ENCODE measurements at regions not wholly inside any gene's neighbourhood (a gene's known extent, or its start where the extent isn't known, plus 50 kb on each side); places are given as distances from the start of the nearest gene placed in this dataset.

- no peak for DNase-seq
These were observed 318.7 kb downstream of the TMEM161B start for GRCh38 chr5:87949676-87950631.

GRCh38 chr5:87948486-87948885 is 320.2 kb downstream of the TMEM161B start:
- no peak for DNase-seq

GRCh38 chr5:87946271-87946670 is 322.4 kb downstream of the TMEM161B start:
- no peak for DNase-seq

- DNase-seq: no peak
These were observed 323.4 kb downstream of the TMEM161B start for GRCh38 chr5:87945286-87945650.

- DNase-seq: no peak
These were observed 323.9 kb downstream of the TMEM161B start for GRCh38 chr5:87944553-87945285.

- DNase-seq: no peak
These were observed 327.9 kb downstream of the TMEM161B start for GRCh38 chr5:87940775-87941174.

GRCh38 chr5:87936667-87937066 is 332.0 kb downstream of the TMEM161B start:
- DNase-seq: no peak

GRCh38 chr5:87924436-87924835 is 344.2 kb downstream of the TMEM161B start:
- no peak for DNase-seq

- DNase-seq: no peak
These were observed 352.3 kb downstream of the TMEM161B start for GRCh38 chr5:87916320-87916719.

GRCh38 chr5:87912419-87912818 is 356.2 kb downstream of the TMEM161B start:
- DNase-seq: no peak

- DNase-seq: no peak
These were observed 359.3 kb downstream of the TMEM161B start for GRCh38 chr5:87909382-87909781.

- DNase-seq: no peak
These were observed 361.7 kb downstream of the TMEM161B start for GRCh38 chr5:87906962-87907361.

GRCh38 chr5:87900419-87900818 is 368.2 kb downstream of the TMEM161B start:
- no peak for DNase-seq

GRCh38 chr5:87899721-87900131 is 368.9 kb downstream of the TMEM161B start:
- DNase-seq: no peak

GRCh38 chr5:87899208-87899661 is 369.4 kb downstream of the TMEM161B start:
- no peak for DNase-seq

GRCh38 chr5:87898574-87898973 is 370.1 kb downstream of the TMEM161B start:
- no peak for DNase-seq

- DNase-seq: no peak
These were observed 380.5 kb downstream of the TMEM161B start for GRCh38 chr5:87888139-87888538.

- DNase-seq: no peak
These were observed 381.4 kb downstream of the TMEM161B start for GRCh38 chr5:87887247-87887646.

- DNase-seq: no peak
These were observed 382.5 kb downstream of the TMEM161B start for GRCh38 chr5:87886164-87886563.

- no peak for DNase-seq
These were observed 382.9 kb downstream of the TMEM161B start for GRCh38 chr5:87885758-87886157.

GRCh38 chr5:87877495-87877894 is 391.1 kb downstream of the TMEM161B start:
- no peak for DNase-seq

GRCh38 chr5:87877023-87877422 is 391.6 kb downstream of the TMEM161B start:
- DNase-seq: no peak

- no peak for DNase-seq
These were observed 392.0 kb downstream of the TMEM161B start for GRCh38 chr5:87876616-87877015.

GRCh38 chr5:87872986-87873385 is 395.7 kb downstream of the TMEM161B start:
- DNase-seq: no peak

All from activated CD8-positive, alpha-beta memory T cell treated with anti-CD3 and anti-CD28 coated beads, Interleukin-2, amount 50 U/mL, for 48 hours (primary cell).